OCI-LY7 (cell line): ENCODE measurements at regions not wholly inside any gene's neighbourhood (a gene's known extent, or its start where the extent isn't known, plus 50 kb on each side); places are given as distances from the start of the nearest gene placed in this dataset.

Experiments
- BruUV-seq: library from RNA; stranded (reverse); fragments of 400-500 nt; replicated peaks from 2 replicates; lab custom pipeline; 2021; lab: Mats Ljungman, UMichigan
- CTCF ChIA-PET: fragments of 300-600 bp; sonication (Branson Sonifier 250); formaldehyde crosslinking; loops from one replicate; lab custom pipeline; 2022; ENCODE audit warnings: antibody characterized with exemption; ENCODE audit not compliant: unreplicated experiment; lab: Charles Lee
- POLR2A ChIA-PET: fragments of 300-600 bp; sonication (Branson Sonifier 250); formaldehyde crosslinking; loops from one replicate; lab custom pipeline; 2022; ENCODE audit warnings: antibody characterized with exemption; lab: Charles Lee
- DNase-seq: peaks from one replicate; pipeline ENCODE4 v3.0.0-alpha.2; 2015; ENCODE audit warnings: low spot score
- H2AFZ ChIP-seq: fragments of 200-600 bp; sonication (generic), shearing (Covaris generic); 2 replicates; pipeline ENCODE4 v1.6.1; 2014; ENCODE audit warnings: mild to moderate bottlenecking, antibody characterized with exemption, low read length, moderate library complexity
- H3K27ac ChIP-seq: fragments of 200-600 bp; sonication (generic); 2 replicates; pipeline ENCODE4 v1.5.1; 2014; ENCODE audit warnings: mixed run types, low read depth, mild to moderate bottlenecking, moderate library complexity, low read length, inconsistent platforms; ENCODE audit not compliant: poor library complexity, severe bottlenecking
- H3K36me3 ChIP-seq: fragments of 200-600 bp; sonication (generic); 2 replicates; pipeline ENCODE4 v1.6.1; 2014; ENCODE audit warnings: mild to moderate bottlenecking, antibody characterized with exemption, low read length, moderate library complexity, mixed read lengths; ENCODE audit not compliant: insufficient read depth
- H3K4me1 ChIP-seq: fragments of 200-600 bp; sonication (generic); 2 replicates; pipeline ENCODE4 v1.5.1; 2014; ENCODE audit warnings: mild to moderate bottlenecking, low read length; ENCODE audit not compliant: insufficient read depth, poor library complexity, severe bottlenecking
- H3K4me2 ChIP-seq: fragments of 200-600 bp; sonication (generic); 2 replicates; pipeline ENCODE4 v1.6.1; 2014; ENCODE audit warnings: mild to moderate bottlenecking, low read length
- H3K4me3 ChIP-seq: fragments of 200-600 bp; sonication (generic); 2 replicates; pipeline ENCODE4 v1.5.1; 2014; ENCODE audit warnings: mild to moderate bottlenecking, low read depth, low read length; ENCODE audit not compliant: poor library complexity, severe bottlenecking
- H3K79me2 ChIP-seq: fragments of 200-600 bp; sonication (generic); 2 replicates; pipeline ENCODE4 v1.6.1; 2016; ENCODE audit warnings: low read depth, mild to moderate bottlenecking, low read length, moderate library complexity, mixed read lengths; ENCODE audit not compliant: insufficient read depth
- H3K9me2 ChIP-seq: fragments of 200-600 bp; sonication (generic); 2 replicates; pipeline ENCODE4 v1.6.1; 2016; ENCODE audit warnings: mild to moderate bottlenecking, low read length, mixed read lengths; ENCODE audit not compliant: insufficient read depth
- H3K9me3 ChIP-seq: fragments of 200-600 bp; sonication (generic); 2 replicates; pipeline ENCODE4 v1.6.1; 2014; ENCODE audit warnings: mild to moderate bottlenecking, mixed run types, low read length, mixed read lengths
- H4K20me1 ChIP-seq: fragments of 200-600 bp; sonication (generic); 2 replicates; pipeline ENCODE4 v1.6.1; 2014; ENCODE audit warnings: mild to moderate bottlenecking, antibody characterized with exemption, low read length, moderate library complexity, mixed read lengths; ENCODE audit not compliant: insufficient read depth
- EZH2phosphoT487 ChIP-seq: fragments of 200-600 bp; sonication (generic); IDR thresholded peaks from 2 replicates; pipeline ENCODE4 v1.6.1; 2018; ENCODE audit warnings: low read depth, borderline replicate concordance, mild to moderate bottlenecking, mixed run types, antibody characterized with exemption, low read length, moderate library complexity, mixed read lengths
- intact Hi-C: fragments of 100-400 bp; cut with micrococcal nuclease; formaldehyde crosslinking; loops from one replicate; pipeline ENCODE4 v1.10.0; 2022; ENCODE audit not compliant: unreplicated experiment
- TF ChIP-seq, protein P1 (sequence below): fragments of 200-600 bp; sonication (generic); conservative IDR thresholded peaks from 2 replicates; pipeline ENCODE4 v1.5.1; 2014; ENCODE audit warnings: mild to moderate bottlenecking, antibody characterized with exemption, low read length, moderate library complexity, mixed read lengths

DNA sequence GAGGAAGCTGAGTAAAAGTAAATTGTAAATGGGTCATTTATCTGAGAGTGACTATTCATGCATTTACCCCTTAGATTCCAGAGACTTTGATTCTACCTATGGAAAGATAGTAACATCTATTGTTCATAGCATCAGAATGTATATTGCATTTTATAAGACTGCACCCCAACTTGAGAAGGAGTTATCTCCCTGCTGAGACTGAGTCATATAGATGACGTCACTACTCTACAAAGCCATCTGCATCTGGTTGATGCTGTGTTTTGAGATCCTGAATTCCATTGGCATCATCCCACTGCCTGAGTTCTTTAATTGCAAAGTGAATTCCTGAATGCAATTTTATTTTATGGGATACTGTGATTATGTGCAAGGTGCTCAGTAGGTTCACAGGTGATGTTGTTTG is 444.0 kb upstream of the SLC35B3 start:
- Histone ChIP-seq H3K9me3 (no peaks in the 10 kb centered on the region), H3K79me2 (no peaks in the 10 kb centered on the region), H2AFZ (no peak overlapping the region), H3K4me1 (no peaks in the 10 kb centered on the region), H3K36me3 (no peaks in the 10 kb centered on the region), H4K20me1 (no peaks in the 10 kb centered on the region), H3K4me2 (no peak overlapping the region), H3K27ac (no peak overlapping the region), H3K4me3 (no peak overlapping the region), H3K9me2 (no peaks in the 10 kb centered on the region)
- CTCF ChIA-PET = no interaction called here
- DNase-seq = no peak
- BruUV-seq = no TSS peak
- POLR2A ChIA-PET = no interaction called here
- TF ChIP-seq, protein P1, sequence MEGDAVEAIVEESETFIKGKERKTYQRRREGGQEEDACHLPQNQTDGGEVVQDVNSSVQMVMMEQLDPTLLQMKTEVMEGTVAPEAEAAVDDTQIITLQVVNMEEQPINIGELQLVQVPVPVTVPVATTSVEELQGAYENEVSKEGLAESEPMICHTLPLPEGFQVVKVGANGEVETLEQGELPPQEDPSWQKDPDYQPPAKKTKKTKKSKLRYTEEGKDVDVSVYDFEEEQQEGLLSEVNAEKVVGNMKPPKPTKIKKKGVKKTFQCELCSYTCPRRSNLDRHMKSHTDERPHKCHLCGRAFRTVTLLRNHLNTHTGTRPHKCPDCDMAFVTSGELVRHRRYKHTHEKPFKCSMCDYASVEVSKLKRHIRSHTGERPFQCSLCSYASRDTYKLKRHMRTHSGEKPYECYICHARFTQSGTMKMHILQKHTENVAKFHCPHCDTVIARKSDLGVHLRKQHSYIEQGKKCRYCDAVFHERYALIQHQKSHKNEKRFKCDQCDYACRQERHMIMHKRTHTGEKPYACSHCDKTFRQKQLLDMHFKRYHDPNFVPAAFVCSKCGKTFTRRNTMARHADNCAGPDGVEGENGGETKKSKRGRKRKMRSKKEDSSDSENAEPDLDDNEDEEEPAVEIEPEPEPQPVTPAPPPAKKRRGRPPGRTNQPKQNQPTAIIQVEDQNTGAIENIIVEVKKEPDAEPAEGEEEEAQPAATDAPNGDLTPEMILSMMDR = no peak
- TF ChIP-seq EZH2phosphoT487 = no peak
- intact Hi-C loops = no loop called here

DNA sequence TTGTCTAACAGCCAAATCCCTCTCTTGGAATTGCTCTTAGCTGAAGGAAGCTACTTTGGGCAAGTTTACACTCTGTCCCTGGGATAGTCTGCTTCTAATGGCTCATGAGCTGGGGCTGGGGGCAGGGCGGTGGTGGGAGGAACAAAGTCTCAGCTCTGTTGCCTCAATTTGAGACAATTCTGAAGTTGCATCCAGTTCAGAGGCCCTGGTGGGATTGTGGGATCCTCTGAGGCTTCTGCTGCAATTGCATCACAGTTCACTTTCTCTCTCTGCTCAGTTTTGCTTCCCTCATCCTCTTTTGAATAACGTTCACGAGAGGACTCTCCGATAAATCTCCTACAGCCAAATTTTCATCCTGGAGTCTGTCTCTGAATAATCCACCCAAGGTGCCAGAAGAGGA is 440.6 kb upstream of the SLC35B3 start:
- no peaks in the 10 kb centered on the region for H3K36me3 ChIP-seq
- no peaks in the 10 kb centered on the region for H3K79me2 ChIP-seq
- TF ChIP-seq, protein P1 = no peak
- no peak for TF ChIP-seq EZH2phosphoT487
- H3K27ac ChIP-seq = no peak overlapping the region
- H3K4me2 ChIP-seq = no peak overlapping the region
- ChIA-PET POLR2A (interaction anchor here (0.5 to 0.6 kb wide), 3 partner anchors 116 to 1501 kb away, joined by 3 to 5 read pairs (median 3); no protein-coding TSS in a partner anchor), CTCF (no interaction called here)
- H3K9me2 ChIP-seq = no peaks in the 10 kb centered on the region
- DNase-seq = no peak
- no peaks in the 10 kb centered on the region for H3K4me1 ChIP-seq
- H3K9me3 ChIP-seq = no peaks in the 10 kb centered on the region
- intact Hi-C loops = no loop called here
- no peak overlapping the region for H3K4me3 ChIP-seq
- BruUV-seq = no TSS peak
- H2AFZ ChIP-seq = no peak overlapping the region
- no peaks in the 10 kb centered on the region for H4K20me1 ChIP-seq

- intact Hi-C loops = no loop called here
- TF ChIP-seq, protein P1 = no peak
- no peak for TF ChIP-seq EZH2phosphoT487
- H3K9me3 ChIP-seq = no peaks in the 10 kb centered on the region
- no peaks in the 10 kb centered on the region for H3K79me2 ChIP-seq
- ChIA-PET CTCF (no interaction called here), POLR2A (no interaction called here)
- H3K36me3 ChIP-seq = no peaks in the 10 kb centered on the region
- H3K4me1 ChIP-seq = no peaks in the 10 kb centered on the region
- H4K20me1 ChIP-seq = no peaks in the 10 kb centered on the region
- H3K27ac ChIP-seq = no peak overlapping the region
- no peak overlapping the region for H3K4me3 ChIP-seq
- BruUV-seq = no TSS peak
- H2AFZ ChIP-seq = no peak overlapping the region
- H3K9me2 ChIP-seq = no peaks in the 10 kb centered on the region
- DNase-seq = no peak
- no peak overlapping the region for H3K4me2 ChIP-seq
Observed at GRCh38 chr6:8872589-8872988, 437.2 kb upstream of the SLC35B3 start.
